ENCODE measurements at regions not wholly inside any gene's neighbourhood (a gene's known extent, or its start where the extent isn't known, plus 50 kb on each side); places are given as distances from the start of the nearest gene placed in this dataset.
A peak's percentile ranks its signal among the peaks of the same experiment; 100 is the strongest.

DNA sequence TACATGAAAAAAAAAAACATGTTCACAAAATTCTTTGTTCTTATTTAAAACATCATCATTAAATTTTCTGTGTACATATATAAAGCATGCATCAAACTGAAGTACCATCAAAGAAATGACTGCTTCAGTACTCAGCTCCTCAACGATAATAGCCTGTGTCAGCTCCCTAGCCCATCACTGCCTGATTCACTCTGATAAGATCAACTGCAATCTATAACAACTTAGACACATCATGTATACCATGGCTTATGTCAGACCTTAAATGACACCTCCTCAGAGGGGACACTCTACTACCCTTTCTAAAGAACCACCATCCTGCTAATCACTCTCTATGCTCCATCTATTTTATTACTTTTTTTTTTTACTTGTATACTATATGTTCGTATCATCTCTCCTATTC lies 200.5 kb upstream of the TLE4 start:
- POLR2A ChIA-PET = no interaction called here
- no peak for FAIRE-seq
- H3K4me3 ChIP-seq = no peak overlapping the region
- no peak for DNase-seq (ENCODE audit: low read depth in 1 of 2, low spot score in 1 of 2)
- H3K9me3 ChIP-seq = no peaks in the 10 kb centered on the region
- TF ChIP-seq ZNF302 (CRISPR knock-in tag; IDR thresholded peaks at IDR 0.05) = no peak
- no peak for TF ChIP-seq POLR2A (IDR thresholded peaks at IDR 0.05; ENCODE audit: low read length)
- TF ChIP-seq, protein P1, sequence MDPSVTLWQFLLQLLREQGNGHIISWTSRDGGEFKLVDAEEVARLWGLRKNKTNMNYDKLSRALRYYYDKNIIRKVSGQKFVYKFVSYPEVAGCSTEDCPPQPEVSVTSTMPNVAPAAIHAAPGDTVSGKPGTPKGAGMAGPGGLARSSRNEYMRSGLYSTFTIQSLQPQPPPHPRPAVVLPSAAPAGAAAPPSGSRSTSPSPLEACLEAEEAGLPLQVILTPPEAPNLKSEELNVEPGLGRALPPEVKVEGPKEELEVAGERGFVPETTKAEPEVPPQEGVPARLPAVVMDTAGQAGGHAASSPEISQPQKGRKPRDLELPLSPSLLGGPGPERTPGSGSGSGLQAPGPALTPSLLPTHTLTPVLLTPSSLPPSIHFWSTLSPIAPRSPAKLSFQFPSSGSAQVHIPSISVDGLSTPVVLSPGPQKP (IDR thresholded peaks at IDR 0.05; ENCODE audit: low read depth, low read length) = no peak
- TF ChIP-seq NR3C1 (IDR thresholded peaks at IDR 0.05) = no peak
- TF ChIP-seq RFX5 (IDR thresholded peaks at IDR 0.05) = no peak
- no peak for TF ChIP-seq FOXS1 (CRISPR knock-in tag; IDR thresholded peaks at IDR 0.05)
- no peak for TF ChIP-seq GATA3 (IDR thresholded peaks at IDR 0.05; ENCODE audit: borderline replicate concordance)
- no peak for TF ChIP-seq MAZ (IDR thresholded peaks at IDR 0.05; ENCODE audit: borderline replicate concordance, low read depth, low read length)
- no peak for TF ChIP-seq HDAC2 (IDR thresholded peaks at IDR 0.05)
- TF ChIP-seq HEYL (CRISPR knock-in tag; IDR thresholded peaks at IDR 0.05) = no peak
- TF ChIP-seq, protein P2, sequence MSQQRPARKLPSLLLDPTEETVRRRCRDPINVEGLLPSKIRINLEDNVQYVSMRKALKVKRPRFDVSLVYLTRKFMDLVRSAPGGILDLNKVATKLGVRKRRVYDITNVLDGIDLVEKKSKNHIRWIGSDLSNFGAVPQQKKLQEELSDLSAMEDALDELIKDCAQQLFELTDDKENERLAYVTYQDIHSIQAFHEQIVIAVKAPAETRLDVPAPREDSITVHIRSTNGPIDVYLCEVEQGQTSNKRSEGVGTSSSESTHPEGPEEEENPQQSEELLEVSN (IDR thresholded peaks at IDR 0.05; ENCODE audit: borderline replicate concordance, low read depth) = no peak
- TF ChIP-seq HOXB13 (CRISPR knock-in tag; IDR thresholded peaks at IDR 0.05; ENCODE audit: low read depth) = no peak
- TF ChIP-seq, protein P3, sequence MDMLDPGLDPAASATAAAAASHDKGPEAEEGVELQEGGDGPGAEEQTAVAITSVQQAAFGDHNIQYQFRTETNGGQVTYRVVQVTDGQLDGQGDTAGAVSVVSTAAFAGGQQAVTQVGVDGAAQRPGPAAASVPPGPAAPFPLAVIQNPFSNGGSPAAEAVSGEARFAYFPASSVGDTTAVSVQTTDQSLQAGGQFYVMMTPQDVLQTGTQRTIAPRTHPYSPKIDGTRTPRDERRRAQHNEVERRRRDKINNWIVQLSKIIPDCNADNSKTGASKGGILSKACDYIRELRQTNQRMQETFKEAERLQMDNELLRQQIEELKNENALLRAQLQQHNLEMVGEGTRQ (IDR thresholded peaks at IDR 0.05) = no peak
- WGBS (ENCODE audit: missing lambda C conversion rate) = 80% methylated on average over 2 of the region's 2 CpGs
- H3K4me1 ChIP-seq = no peaks in the 10 kb centered on the region
- no peak overlapping the region for H3K4me2 ChIP-seq
- no peak overlapping the region for H3K27ac ChIP-seq
- ATAC-seq = no peak
- CTCF ChIA-PET = interaction anchor here (0.7 kb wide), 1 partner anchor 147 kb away, joined by 3 read pairs; no protein-coding TSS in a partner anchor

DNA sequence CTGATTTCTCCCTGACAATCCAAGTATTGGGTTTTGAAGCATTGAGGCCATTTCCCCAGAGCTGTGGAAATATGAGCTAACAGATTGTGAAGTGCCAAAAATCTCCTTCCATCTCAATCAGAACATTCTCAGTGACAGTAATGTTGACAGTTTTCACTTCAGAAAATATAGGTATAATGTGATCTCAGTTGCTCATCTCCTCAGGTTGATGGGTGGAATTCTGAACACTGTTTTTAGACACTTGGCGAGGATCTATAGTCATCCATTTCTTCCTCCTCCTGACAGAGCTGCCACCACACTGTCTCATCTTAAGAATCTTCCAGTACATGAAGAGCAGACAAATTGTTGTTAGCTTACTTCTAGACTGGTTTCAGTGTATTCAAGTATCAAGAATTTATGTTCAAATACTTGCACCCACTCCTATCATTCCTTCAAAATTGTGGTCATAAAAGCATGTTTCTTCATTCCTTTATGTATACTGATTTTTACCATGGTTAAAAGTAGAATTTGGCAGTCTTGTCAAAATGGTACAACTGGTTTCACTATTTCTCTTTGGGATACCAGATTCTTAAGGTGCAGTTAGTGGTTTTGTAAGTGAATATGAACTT lies 199.7 kb upstream of the TLE4 start:
- H3K4me3 ChIP-seq = no peak overlapping the region
- no peaks in the 10 kb centered on the region for H3K4me1 ChIP-seq
- POLR2A ChIA-PET = no interaction called here
- CTCF ChIA-PET = no interaction called here
- FAIRE-seq (peak; percentile 73), ATAC-seq (no peak), DNase-seq (ENCODE audit: low read depth in 1 of 2, low spot score in 1 of 2) (no peak)
- no peak overlapping the region for H3K27ac ChIP-seq
- WGBS (ENCODE audit: missing lambda C conversion rate) = 88% methylated on average over 1 of the region's 1 CpG
- H3K4me2 ChIP-seq = no peak overlapping the region
- H3K9me3 ChIP-seq = no peaks in the 10 kb centered on the region
- TF ChIP-seq TFCP2L1 (CRISPR knock-in tag; IDR thresholded peaks at IDR 0.05) (no peak), MAFK (IDR thresholded peaks at IDR 0.05; ENCODE audit: partially characterized antibody) (no peak), SREBF2 (IDR thresholded peaks at IDR 0.05) (no peak), POLR2A (IDR thresholded peaks at IDR 0.05; ENCODE audit: low read length) (no peak), HEYL (CRISPR knock-in tag; IDR thresholded peaks at IDR 0.05) (no peak), MYC (IDR thresholded peaks at IDR 0.05; ENCODE audit: borderline replicate concordance, low read length) (no peak), KDM5A (IDR thresholded peaks at IDR 0.05) (no peak)
- TF ChIP-seq, protein P4, sequence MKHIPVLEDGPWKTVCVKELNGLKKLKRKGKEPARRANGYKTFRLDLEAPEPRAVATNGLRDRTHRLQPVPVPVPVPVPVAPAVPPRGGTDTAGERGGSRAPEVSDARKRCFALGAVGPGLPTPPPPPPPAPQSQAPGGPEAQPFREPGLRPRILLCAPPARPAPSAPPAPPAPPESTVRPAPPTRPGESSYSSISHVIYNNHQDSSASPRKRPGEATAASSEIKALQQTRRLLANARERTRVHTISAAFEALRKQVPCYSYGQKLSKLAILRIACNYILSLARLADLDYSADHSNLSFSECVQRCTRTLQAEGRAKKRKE (CRISPR knock-in tag; IDR thresholded peaks at IDR 0.05; ENCODE audit: low read depth) = no peak
- TF ChIP-seq, protein P2 (IDR thresholded peaks at IDR 0.05; ENCODE audit: borderline replicate concordance, low read depth) = no peak

DNA sequence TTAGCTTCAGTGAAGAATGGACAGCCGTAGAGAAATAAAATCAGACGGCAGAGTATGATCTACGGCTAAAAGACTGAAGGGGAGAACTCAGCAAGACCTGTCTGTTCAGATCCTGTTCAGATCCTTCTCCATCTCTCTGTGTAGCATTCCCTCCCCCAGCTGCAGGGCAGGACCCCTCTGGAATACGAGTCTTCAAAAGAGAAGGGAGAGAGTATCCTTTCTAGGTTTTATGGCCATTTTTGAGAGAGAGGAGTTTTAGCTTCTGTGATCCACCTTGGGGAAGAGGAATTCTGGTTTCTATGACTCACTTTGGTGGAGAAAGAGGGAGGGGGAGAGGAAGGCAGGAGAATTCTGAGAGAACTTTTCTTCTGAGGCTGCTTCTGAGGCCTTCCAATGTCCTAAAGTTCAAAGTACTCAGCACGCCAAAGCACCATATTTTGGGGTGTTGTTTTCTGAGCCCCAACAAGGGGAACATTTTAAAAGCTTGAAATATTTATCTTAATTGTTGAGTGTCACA lies 194.4 kb upstream of the TLE4 start:
- Histone ChIP-seq H3K4me2 (no peak overlapping the region), H3K27ac (no peak overlapping the region), H3K4me1 (peaks cover 3% of the 10 kb centered on the region; the same call in 2 of the 3 replicates), H3K9me3 (peaks cover 2% of the 10 kb centered on the region; the same call in 1 of the 3 replicates), H3K4me3 (no peak overlapping the region)
- POLR2A ChIA-PET = no interaction called here
- WGBS (ENCODE audit: missing lambda C conversion rate) = 94% methylated on average over 5 of the region's 5 CpGs
- FAIRE-seq = no peak
- DNase-seq (ENCODE audit: low read depth in 1 of 2, low spot score in 1 of 2) = no peak
- CTCF ChIA-PET = interaction anchor here (1.1 kb wide), 2 partner anchors 10 to 12 kb away, joined by 3 read pairs; no protein-coding TSS in a partner anchor
- ATAC-seq = no peak
- TF ChIP-seq FOSB (CRISPR knock-in tag; IDR thresholded peaks at IDR 0.05) (no peak), RFX5 (IDR thresholded peaks at IDR 0.05) (no peak), CBX8 (IDR thresholded peaks at IDR 0.05) (no peak), FOXS1 (CRISPR knock-in tag; IDR thresholded peaks at IDR 0.05) (no peak), HOXB5 (CRISPR knock-in tag; IDR thresholded peaks at IDR 0.05) (no peak), GATA3 (IDR thresholded peaks at IDR 0.05; ENCODE audit: borderline replicate concordance) (no peak), BHLHE40 (IDR thresholded peaks at IDR 0.05; ENCODE audit: low read depth, low read length) (no peak), CHD2 (IDR thresholded peaks at IDR 0.05; ENCODE audit: low read length, partially characterized antibody) (no peak), KDM1A (IDR thresholded peaks at IDR 0.05; ENCODE audit: low read depth) (no peak), EP300 (IDR thresholded peaks at IDR 0.05) (no peak), NFE2L2 (conservative IDR thresholded peaks at IDR 0.05; ENCODE audit: low read length) (no peak)
- TF ChIP-seq, protein P3 (IDR thresholded peaks at IDR 0.05) = no peak
- TF ChIP-seq, protein P1 (IDR thresholded peaks at IDR 0.05; ENCODE audit: low read depth, low read length) = no peak
- TF ChIP-seq, protein P5, sequence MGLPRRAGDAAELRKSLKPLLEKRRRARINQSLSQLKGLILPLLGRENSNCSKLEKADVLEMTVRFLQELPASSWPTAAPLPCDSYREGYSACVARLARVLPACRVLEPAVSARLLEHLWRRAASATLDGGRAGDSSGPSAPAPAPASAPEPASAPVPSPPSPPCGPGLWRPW (IDR thresholded peaks at IDR 0.05) = no peak
